BLaER1 (cell line): ENCODE measurements at regions not wholly inside any gene's neighbourhood (a gene's known extent, or its start where the extent isn't known, plus 50 kb on each side); places are given as distances from the start of the nearest gene placed in this dataset.
A peak's percentile ranks its signal among the peaks of the same experiment; 100 is the strongest.

Source experiments
- H3K27ac ChIP-seq: shearing (Covaris generic); formaldehyde crosslinking; 2 replicates; pipeline ENCODE4 v1.8.1; 2022
- H3K27me3 ChIP-seq: shearing (Covaris generic); formaldehyde crosslinking; 2 replicates; pipeline ENCODE4 v1.8.1; 2022
- H3K36me3 ChIP-seq: shearing (Covaris generic); formaldehyde crosslinking; 2 replicates; pipeline ENCODE4 v1.8.1; 2022
- H3K4me1 ChIP-seq: shearing (Covaris generic); formaldehyde crosslinking; 2 replicates; pipeline ENCODE4 v1.8.1; 2022
- H3K4me2 ChIP-seq: shearing (Covaris generic); formaldehyde crosslinking; 2 replicates; pipeline ENCODE4 v1.8.1; 2022
- H3K4me3 ChIP-seq: shearing (Covaris generic); formaldehyde crosslinking; 2 replicates; pipeline ENCODE4 v1.8.1; 2022
- H3K9ac ChIP-seq: shearing (Covaris generic); formaldehyde crosslinking; 2 replicates; pipeline ENCODE4 v1.8.1; 2022
- H3K9me3 ChIP-seq: shearing (Covaris generic); formaldehyde crosslinking; 2 replicates; pipeline ENCODE4 v1.8.1; 2022
- H4K20me1 ChIP-seq: shearing (Covaris generic); formaldehyde crosslinking; 2 replicates; pipeline ENCODE4 v1.8.1; 2022
- Cebpa-rat ChIP-seq: shearing (Covaris generic); IDR thresholded peaks from 2 replicates; pipeline ENCODE4 v1.8.1; 2022

GRCh38 chr5:124055751-124056150, 543.8 kb downstream of the CSNK1G3 start:
- Histone ChIP-seq H3K27ac (0 out of 2 replicates have a peak overlapping the region, but pooled peaks have one; percentile 11), H3K9me3 (no peaks in the 10 kb centered on the region), H3K27me3 (no peaks in the 10 kb centered on the region), H3K4me2 (peak overlapping the region; percentile 77; the same call in 1 of the 2 replicates), H4K20me1 (no peaks in the 10 kb centered on the region), H3K36me3 (no peaks in the 10 kb centered on the region), H3K4me3 (no peak overlapping the region), H3K9ac (no peak overlapping the region), H3K4me1 (peaks cover 47% of the 10 kb centered on the region)
- TF ChIP-seq Cebpa-rat, result no peak

- H3K4me1 ChIP-seq, result peaks cover 47% of the 10 kb centered on the region
- no peaks in the 10 kb centered on the region for H3K9me3 ChIP-seq
- H3K4me3 ChIP-seq, result no peak overlapping the region
- no peak overlapping the region for H3K27ac ChIP-seq
- no peak overlapping the region for H3K9ac ChIP-seq
- no peaks in the 10 kb centered on the region for H4K20me1 ChIP-seq
- H3K27me3 ChIP-seq, result no peaks in the 10 kb centered on the region
- H3K4me2 ChIP-seq, result peak overlapping the region; percentile 13; the same call in 1 of the 2 replicates
- no peak for TF ChIP-seq Cebpa-rat
- H3K36me3 ChIP-seq, result no peaks in the 10 kb centered on the region
Observed at GRCh38 chr5:124054564-124054963, 542.6 kb downstream of the CSNK1G3 start.

GRCh38 chr5:124053340-124053739, 541.4 kb downstream of the CSNK1G3 start:
- TF ChIP-seq Cebpa-rat, result no peak
- no peak overlapping the region for H3K27ac ChIP-seq

GRCh38 chr5:124052201-124052600, 540.2 kb downstream of the CSNK1G3 start:
- TF ChIP-seq Cebpa-rat, result no peak
- H3K36me3 ChIP-seq, result no peaks in the 10 kb centered on the region
- H3K27me3 ChIP-seq, result no peaks in the 10 kb centered on the region
- H4K20me1 ChIP-seq, result no peaks in the 10 kb centered on the region
- no peak overlapping the region for H3K9ac ChIP-seq
- H3K27ac ChIP-seq, result no peak overlapping the region
- H3K4me1 ChIP-seq, result peaks cover 31% of the 10 kb centered on the region
- no peak overlapping the region for H3K4me3 ChIP-seq
- no peak overlapping the region for H3K4me2 ChIP-seq
- H3K9me3 ChIP-seq, result no peaks in the 10 kb centered on the region

More at GRCh38 chr5:124053340-124053739, 541.4 kb downstream of the CSNK1G3 start:
- Histone ChIP-seq H3K4me1 (peaks cover 43% of the 10 kb centered on the region), H3K27me3 (no peaks in the 10 kb centered on the region), H3K9ac (no peak overlapping the region), H3K36me3 (no peaks in the 10 kb centered on the region), H3K4me2 (no peak overlapping the region), H3K9me3 (no peaks in the 10 kb centered on the region), H4K20me1 (no peaks in the 10 kb centered on the region), H3K4me3 (no peak overlapping the region)

GRCh38 chr5:124050120-124050770, 538.3 kb downstream of the CSNK1G3 start:
- no peak overlapping the region for H3K27ac ChIP-seq
- H3K9me3 ChIP-seq, result no peaks in the 10 kb centered on the region
- no peaks in the 10 kb centered on the region for H3K27me3 ChIP-seq
- no peak overlapping the region for H3K4me3 ChIP-seq
- H3K4me1 ChIP-seq, result peaks cover 12% of the 10 kb centered on the region; the same call in 1 of the 2 replicates
- H4K20me1 ChIP-seq, result no peaks in the 10 kb centered on the region
- no peaks in the 10 kb centered on the region for H3K36me3 ChIP-seq
- no peak for TF ChIP-seq Cebpa-rat
- H3K9ac ChIP-seq, result no peak overlapping the region
- no peak overlapping the region for H3K4me2 ChIP-seq

GRCh38 chr5:124045412-124045811, 533.4 kb downstream of the CSNK1G3 start:
- H3K4me3 ChIP-seq, result no peak overlapping the region

GRCh38 chr5:124044613-124045012, 532.6 kb downstream of the CSNK1G3 start:
- no peaks in the 10 kb centered on the region for H4K20me1 ChIP-seq
- no peak overlapping the region for H3K9ac ChIP-seq
- H3K36me3 ChIP-seq, result no peaks in the 10 kb centered on the region
- no peak overlapping the region for H3K27ac ChIP-seq
- H3K4me2 ChIP-seq, result no peak overlapping the region
- no peak for TF ChIP-seq Cebpa-rat
- H3K27me3 ChIP-seq, result no peaks in the 10 kb centered on the region
- no peak overlapping the region for H3K4me3 ChIP-seq
- H3K9me3 ChIP-seq, result peaks cover 14% of the 10 kb centered on the region
- no peaks in the 10 kb centered on the region for H3K4me1 ChIP-seq

More at GRCh38 chr5:124045412-124045811, 533.4 kb downstream of the CSNK1G3 start:
- Histone ChIP-seq H3K9ac (no peak overlapping the region), H3K36me3 (no peaks in the 10 kb centered on the region), H3K9me3 (peaks cover 8% of the 10 kb centered on the region), H3K4me1 (no peaks in the 10 kb centered on the region), H4K20me1 (no peaks in the 10 kb centered on the region), H3K4me2 (no peak overlapping the region), H3K27ac (no peak overlapping the region), H3K27me3 (no peaks in the 10 kb centered on the region)
- no peak for TF ChIP-seq Cebpa-rat

GRCh38 chr5:124043456-124043855, 531.5 kb downstream of the CSNK1G3 start:
- H4K20me1 ChIP-seq, result no peaks in the 10 kb centered on the region
- H3K4me2 ChIP-seq, result no peak overlapping the region
- H3K9ac ChIP-seq, result no peak overlapping the region
- H3K4me3 ChIP-seq, result no peak overlapping the region
- no peaks in the 10 kb centered on the region for H3K27me3 ChIP-seq
- H3K4me1 ChIP-seq, result no peaks in the 10 kb centered on the region
- H3K9me3 ChIP-seq, result peaks cover 17% of the 10 kb centered on the region
- H3K27ac ChIP-seq, result no peak overlapping the region
- no peak for TF ChIP-seq Cebpa-rat
- no peaks in the 10 kb centered on the region for H3K36me3 ChIP-seq

GRCh38 chr5:124040799-124041198, 528.8 kb downstream of the CSNK1G3 start:
- Histone ChIP-seq H3K4me3 (no peak overlapping the region), H3K27ac (no peak overlapping the region), H3K4me1 (no peaks in the 10 kb centered on the region), H3K27me3 (no peaks in the 10 kb centered on the region), H3K4me2 (no peak overlapping the region), H4K20me1 (no peaks in the 10 kb centered on the region), H3K9me3 (peaks cover 17% of the 10 kb centered on the region), H3K9ac (no peak overlapping the region), H3K36me3 (no peaks in the 10 kb centered on the region)
- TF ChIP-seq Cebpa-rat, result no peak

- no peak overlapping the region for H3K4me3 ChIP-seq
- peaks cover 17% of the 10 kb centered on the region for H3K9me3 ChIP-seq
- no peak overlapping the region for H3K4me2 ChIP-seq
- H4K20me1 ChIP-seq, result no peaks in the 10 kb centered on the region
- no peaks in the 10 kb centered on the region for H3K27me3 ChIP-seq
- no peaks in the 10 kb centered on the region for H3K4me1 ChIP-seq
- no peaks in the 10 kb centered on the region for H3K36me3 ChIP-seq
- no peak overlapping the region for H3K27ac ChIP-seq
- no peak for TF ChIP-seq Cebpa-rat
- no peak overlapping the region for H3K9ac ChIP-seq
Observed at GRCh38 chr5:124039410-124039809, 527.4 kb downstream of the CSNK1G3 start.

- H3K27me3 ChIP-seq, result no peaks in the 10 kb centered on the region
- no peaks in the 10 kb centered on the region for H4K20me1 ChIP-seq
- no peak for TF ChIP-seq Cebpa-rat
- no peak overlapping the region for H3K27ac ChIP-seq
- no peak overlapping the region for H3K4me2 ChIP-seq
- H3K9me3 ChIP-seq, result peaks cover 13% of the 10 kb centered on the region
- no peaks in the 10 kb centered on the region for H3K36me3 ChIP-seq
- H3K9ac ChIP-seq, result no peak overlapping the region
- H3K4me1 ChIP-seq, result no peaks in the 10 kb centered on the region
- H3K4me3 ChIP-seq, result no peak overlapping the region
Observed at GRCh38 chr5:124036786-124037185, 524.8 kb downstream of the CSNK1G3 start.
